Body of pancreas (tissue), 4 donors: ENCODE measurements at regions not wholly inside any gene's neighbourhood (a gene's known extent, or its start where the extent isn't known, plus 50 kb on each side); places are given as distances from the start of the nearest gene placed in this dataset.

ENCODE experiments used
- POLR2A ChIP-seq, 3 donors: fragments of 450-650 bp; IDR thresholded peaks; one replicate each; pipeline ENCODE4 v1.6.1; 2016; ENCODE audit warnings: antibody characterized with exemption in 3 of 3, mild to moderate bottlenecking in 2 of 3
- TF ChIP-seq, protein P1 (sequence below), 7 experiments: fragments of 450-650 bp in 4 of 7; fragments of 200-600 bp in 3 of 7; sonication (generic) in 3 of 7; IDR thresholded peaks; one replicate each; pipeline ENCODE4 v1.5.1; 2016 to 2019; ENCODE audit warnings: antibody characterized with exemption in 7 of 7

DNA sequence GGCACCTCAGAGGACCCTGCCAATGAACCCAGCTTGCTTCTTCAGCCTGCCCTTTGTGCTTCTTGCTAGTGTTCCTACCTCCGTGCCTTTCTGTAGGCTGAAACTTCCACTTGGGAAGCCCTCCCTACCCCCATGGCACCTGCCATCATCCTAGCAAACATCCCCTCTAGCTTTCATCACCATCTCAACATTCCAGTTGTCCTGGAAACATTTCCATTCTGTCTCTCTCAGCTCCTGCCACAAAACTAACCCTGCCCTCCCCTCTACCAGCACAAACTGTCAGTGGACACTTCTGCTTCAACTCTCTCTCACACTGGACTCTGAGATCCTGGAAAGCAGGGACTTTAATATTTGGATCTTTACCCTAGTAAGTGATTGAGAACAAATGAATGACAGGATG lies 525.8 kb upstream of the TENM4 start:
- no peak for TF ChIP-seq POLR2A (IDR thresholded peaks at IDR 0.05)
- TF ChIP-seq, protein P1, sequence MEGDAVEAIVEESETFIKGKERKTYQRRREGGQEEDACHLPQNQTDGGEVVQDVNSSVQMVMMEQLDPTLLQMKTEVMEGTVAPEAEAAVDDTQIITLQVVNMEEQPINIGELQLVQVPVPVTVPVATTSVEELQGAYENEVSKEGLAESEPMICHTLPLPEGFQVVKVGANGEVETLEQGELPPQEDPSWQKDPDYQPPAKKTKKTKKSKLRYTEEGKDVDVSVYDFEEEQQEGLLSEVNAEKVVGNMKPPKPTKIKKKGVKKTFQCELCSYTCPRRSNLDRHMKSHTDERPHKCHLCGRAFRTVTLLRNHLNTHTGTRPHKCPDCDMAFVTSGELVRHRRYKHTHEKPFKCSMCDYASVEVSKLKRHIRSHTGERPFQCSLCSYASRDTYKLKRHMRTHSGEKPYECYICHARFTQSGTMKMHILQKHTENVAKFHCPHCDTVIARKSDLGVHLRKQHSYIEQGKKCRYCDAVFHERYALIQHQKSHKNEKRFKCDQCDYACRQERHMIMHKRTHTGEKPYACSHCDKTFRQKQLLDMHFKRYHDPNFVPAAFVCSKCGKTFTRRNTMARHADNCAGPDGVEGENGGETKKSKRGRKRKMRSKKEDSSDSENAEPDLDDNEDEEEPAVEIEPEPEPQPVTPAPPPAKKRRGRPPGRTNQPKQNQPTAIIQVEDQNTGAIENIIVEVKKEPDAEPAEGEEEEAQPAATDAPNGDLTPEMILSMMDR (IDR thresholded peaks at IDR 0.05): no peak
